Activated T-helper 1 cell treated with anti-CD3 and anti-CD28 coated beads, Interleukin-2, amount 50 U/mL, for 16 hours (primary cell): ENCODE measurements at regions not wholly inside any gene's neighbourhood (a gene's known extent, or its start where the extent isn't known, plus 50 kb on each side); places are given as distances from the start of the nearest gene placed in this dataset.

Experiments used
- DNase-seq, 2 donors: peaks; one replicate each; pipeline ENCODE4 v3.0.0-alpha.2; 2020; ENCODE audit warnings: low read depth in 1 of 2, low spot score in 1 of 2

GRCh38 chr9:90538566-90538965 lies 104.1 kb downstream of the DIRAS2 start:
- no peak for DNase-seq

DNA sequence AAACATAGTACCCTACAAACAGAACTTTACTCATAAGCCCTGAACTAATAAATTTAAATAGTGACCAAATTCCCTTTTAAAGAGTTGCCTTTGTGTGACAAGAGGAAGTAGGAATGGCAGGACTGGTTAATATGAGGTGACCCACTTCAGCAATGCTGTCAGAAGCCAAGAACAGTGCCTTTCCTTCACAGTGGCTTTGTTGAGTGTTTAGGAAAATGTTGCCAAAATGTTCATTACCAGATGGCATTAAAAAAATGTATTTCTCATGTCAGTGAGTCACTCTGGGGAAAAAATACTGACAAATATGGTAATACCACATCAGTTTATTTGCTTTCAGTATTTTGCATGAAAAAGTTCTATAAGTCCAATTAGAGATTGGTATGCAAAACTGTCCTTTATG lies 103.3 kb downstream of the DIRAS2 start:
- DNase-seq, result no peak

DNA sequence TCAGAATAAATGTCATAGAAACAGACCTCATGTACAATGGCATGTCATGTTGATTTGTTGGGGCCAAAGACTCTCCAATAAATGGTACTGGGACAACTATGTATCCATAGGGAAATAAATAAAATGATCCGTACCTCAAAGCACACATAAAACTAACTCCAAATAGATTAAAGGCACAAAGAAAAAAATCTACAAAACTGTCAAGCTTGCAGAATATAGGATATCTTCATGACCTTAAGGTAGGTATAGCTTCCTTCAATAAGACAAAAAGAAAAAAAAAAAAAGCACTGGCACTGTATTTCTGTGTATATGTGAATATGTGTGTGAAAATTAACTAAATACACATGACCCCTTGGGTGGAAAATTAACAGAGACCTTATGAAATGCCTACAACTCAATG lies 101.9 kb downstream of the DIRAS2 start:
- no peak for DNase-seq

- DNase-seq, result no peak
Observed at GRCh38 chr9:90544488-90544887, 98.1 kb downstream of the DIRAS2 start.

- DNase-seq, result no peak
Observed at GRCh38 chr9:90546200-90546599, 96.4 kb downstream of the DIRAS2 start.

- DNase-seq, result no peak
Observed at GRCh38 chr9:90547896-90548295, 94.7 kb downstream of the DIRAS2 start.

DNA sequence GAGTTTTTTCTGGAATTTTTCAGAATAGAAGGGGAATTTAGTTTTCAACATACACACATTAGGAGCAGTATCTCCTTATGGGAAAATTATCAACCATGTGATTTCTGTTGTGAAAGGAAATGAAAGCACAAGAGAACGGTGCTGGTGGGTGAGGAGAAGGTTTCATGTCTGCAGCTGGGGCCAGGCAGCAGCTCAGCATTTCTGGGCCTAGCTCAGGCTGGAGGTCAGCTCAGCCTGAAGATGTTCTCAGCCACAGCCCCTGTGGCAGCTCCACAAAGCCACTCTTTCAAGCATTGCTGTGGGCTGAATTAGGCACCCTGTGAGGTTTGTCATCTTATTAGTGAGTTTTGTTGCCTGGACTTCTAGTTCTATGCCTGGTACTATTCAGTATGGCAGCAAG lies 90.3 kb downstream of the DIRAS2 start:
- DNase-seq, result no peak

DNA sequence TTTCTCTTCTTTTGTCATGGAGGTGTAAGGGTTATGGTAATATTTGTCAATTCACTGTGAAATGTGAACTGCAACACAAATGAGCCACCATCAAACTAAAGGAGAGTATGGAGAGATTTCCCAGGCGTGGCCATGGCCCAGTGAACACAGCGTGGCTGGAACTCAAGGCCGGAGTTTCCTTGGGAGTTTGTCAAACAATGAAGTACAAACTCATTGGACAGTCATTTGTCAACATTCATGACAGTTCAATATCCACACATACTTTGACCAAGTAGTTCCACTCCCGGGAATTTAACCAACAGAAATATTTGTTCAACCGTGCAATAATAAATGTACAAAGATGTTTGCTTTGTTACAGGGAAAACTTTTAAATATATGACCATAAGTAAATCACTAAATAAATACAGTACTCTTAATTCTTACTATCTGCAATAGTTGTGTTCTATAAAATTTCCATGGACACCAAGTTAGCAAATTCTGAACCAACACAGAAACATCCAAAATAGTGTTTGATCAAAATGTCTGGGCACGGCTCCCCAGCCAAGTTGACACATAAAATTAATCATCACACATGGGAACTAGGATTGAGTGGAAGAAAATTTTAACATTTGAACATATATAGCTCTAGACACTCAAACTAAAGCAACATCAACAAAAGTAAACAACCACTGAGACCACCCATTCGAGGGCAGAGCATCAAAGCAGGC lies 87.1 kb downstream of the DIRAS2 start:
- no peak for DNase-seq

- DNase-seq, result no peak
Observed at GRCh38 chr9:90556897-90557675, 85.5 kb downstream of the DIRAS2 start.

GRCh38 chr9:90559075-90560073 lies 83.2 kb downstream of the DIRAS2 start:
- no peak for DNase-seq
